HL-60 (cell line): ENCODE measurements at regions not wholly inside any gene's neighbourhood (a gene's known extent, or its start where the extent isn't known, plus 50 kb on each side); places are given as distances from the start of the nearest gene placed in this dataset.

Source experiments
- POLR2AphosphoS5 ChIP-seq: IDR thresholded peaks from 2 replicates; pipeline ENCODE4 v1.6.1; 2012; ENCODE audit warnings: low read depth
- TF ChIP-seq, protein P1 (sequence below): IDR thresholded peaks from one replicate; pipeline ENCODE4 v1.5.1; 2011; ENCODE audit warnings: low read length, control low read depth, inconsistent platforms; ENCODE audit not compliant: insufficient read depth
- TF ChIP-seq, protein P2 (sequence below): IDR thresholded peaks from 2 replicates; pipeline ENCODE4 v1.6.1; 2012; ENCODE audit warnings: low read depth; ENCODE audit not compliant: insufficient replicate concordance

DNA sequence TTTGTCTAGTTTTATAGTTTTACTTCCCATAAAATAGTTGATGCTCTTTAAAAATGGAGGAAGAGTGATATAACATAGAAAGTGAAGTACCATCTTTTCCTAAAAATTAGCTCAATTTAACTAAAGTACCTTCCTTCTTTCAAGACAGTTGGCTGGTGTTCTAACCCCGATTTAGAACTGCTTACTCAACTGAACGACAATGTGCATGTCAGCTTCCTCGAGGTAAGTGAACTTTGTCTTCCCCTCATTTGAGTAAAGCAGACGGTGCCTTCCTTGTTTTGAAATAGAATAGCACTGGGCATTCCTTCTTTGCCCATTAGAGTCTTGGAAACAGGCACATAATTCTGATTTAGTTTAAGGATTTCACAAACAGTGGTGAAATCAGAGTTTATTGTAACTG, 1519.2 kb downstream of the EFNB2 start:
- TF ChIP-seq, protein P1, sequence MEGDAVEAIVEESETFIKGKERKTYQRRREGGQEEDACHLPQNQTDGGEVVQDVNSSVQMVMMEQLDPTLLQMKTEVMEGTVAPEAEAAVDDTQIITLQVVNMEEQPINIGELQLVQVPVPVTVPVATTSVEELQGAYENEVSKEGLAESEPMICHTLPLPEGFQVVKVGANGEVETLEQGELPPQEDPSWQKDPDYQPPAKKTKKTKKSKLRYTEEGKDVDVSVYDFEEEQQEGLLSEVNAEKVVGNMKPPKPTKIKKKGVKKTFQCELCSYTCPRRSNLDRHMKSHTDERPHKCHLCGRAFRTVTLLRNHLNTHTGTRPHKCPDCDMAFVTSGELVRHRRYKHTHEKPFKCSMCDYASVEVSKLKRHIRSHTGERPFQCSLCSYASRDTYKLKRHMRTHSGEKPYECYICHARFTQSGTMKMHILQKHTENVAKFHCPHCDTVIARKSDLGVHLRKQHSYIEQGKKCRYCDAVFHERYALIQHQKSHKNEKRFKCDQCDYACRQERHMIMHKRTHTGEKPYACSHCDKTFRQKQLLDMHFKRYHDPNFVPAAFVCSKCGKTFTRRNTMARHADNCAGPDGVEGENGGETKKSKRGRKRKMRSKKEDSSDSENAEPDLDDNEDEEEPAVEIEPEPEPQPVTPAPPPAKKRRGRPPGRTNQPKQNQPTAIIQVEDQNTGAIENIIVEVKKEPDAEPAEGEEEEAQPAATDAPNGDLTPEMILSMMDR, result no peak
- TF ChIP-seq, protein P2, sequence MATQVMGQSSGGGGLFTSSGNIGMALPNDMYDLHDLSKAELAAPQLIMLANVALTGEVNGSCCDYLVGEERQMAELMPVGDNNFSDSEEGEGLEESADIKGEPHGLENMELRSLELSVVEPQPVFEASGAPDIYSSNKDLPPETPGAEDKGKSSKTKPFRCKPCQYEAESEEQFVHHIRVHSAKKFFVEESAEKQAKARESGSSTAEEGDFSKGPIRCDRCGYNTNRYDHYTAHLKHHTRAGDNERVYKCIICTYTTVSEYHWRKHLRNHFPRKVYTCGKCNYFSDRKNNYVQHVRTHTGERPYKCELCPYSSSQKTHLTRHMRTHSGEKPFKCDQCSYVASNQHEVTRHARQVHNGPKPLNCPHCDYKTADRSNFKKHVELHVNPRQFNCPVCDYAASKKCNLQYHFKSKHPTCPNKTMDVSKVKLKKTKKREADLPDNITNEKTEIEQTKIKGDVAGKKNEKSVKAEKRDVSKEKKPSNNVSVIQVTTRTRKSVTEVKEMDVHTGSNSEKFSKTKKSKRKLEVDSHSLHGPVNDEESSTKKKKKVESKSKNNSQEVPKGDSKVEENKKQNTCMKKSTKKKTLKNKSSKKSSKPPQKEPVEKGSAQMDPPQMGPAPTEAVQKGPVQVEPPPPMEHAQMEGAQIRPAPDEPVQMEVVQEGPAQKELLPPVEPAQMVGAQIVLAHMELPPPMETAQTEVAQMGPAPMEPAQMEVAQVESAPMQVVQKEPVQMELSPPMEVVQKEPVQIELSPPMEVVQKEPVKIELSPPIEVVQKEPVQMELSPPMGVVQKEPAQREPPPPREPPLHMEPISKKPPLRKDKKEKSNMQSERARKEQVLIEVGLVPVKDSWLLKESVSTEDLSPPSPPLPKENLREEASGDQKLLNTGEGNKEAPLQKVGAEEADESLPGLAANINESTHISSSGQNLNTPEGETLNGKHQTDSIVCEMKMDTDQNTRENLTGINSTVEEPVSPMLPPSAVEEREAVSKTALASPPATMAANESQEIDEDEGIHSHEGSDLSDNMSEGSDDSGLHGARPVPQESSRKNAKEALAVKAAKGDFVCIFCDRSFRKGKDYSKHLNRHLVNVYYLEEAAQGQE, result no peak
- TF ChIP-seq POLR2AphosphoS5, result no peak
